GM12878 (cell line): ENCODE measurements at regions not wholly inside any gene's neighbourhood (a gene's known extent, or its start where the extent isn't known, plus 50 kb on each side); places are given as distances from the start of the nearest gene placed in this dataset.

ENCODE experiments used
- ATAC-seq: fragments of 200-7000 bp; cut with Tn5 transposase; 3 replicates; pipeline ENCODE4 v1.9.1; 2020; ENCODE audit warnings: mild to moderate bottlenecking, moderate library complexity
- BruUV-seq: library from RNA; stranded (reverse); fragments of 400-500 nt; replicated peaks from 2 replicates; lab custom pipeline; 2021; lab: Mats Ljungman, UMichigan
- CTCF ChIA-PET: fragments of 300-600 bp; sonication (Branson Sonifier 250); formaldehyde crosslinking; extraction: SDS; loops from one replicate; lab custom pipeline; 2021; ENCODE audit warnings: inconsistent platforms; lab: Yijun Ruan, JAX
- POLR2A ChIA-PET: fragments of 350-600 bp; formaldehyde crosslinking; extraction: SDS; loops from one replicate; lab custom pipeline; 2021; ENCODE audit warnings: inconsistent platforms; lab: Charles Lee
- RAD21 ChIA-PET: fragments of 300-600 bp; sonication (Branson Sonifier 250); formaldehyde crosslinking; loops from one replicate; lab custom pipeline; 2023; ENCODE audit warnings: antibody characterized with exemption; ENCODE audit not compliant: unreplicated experiment; lab: Charles Lee
- SMC1A ChIA-PET: fragments of 300-600 bp; sonication (Branson Sonifier 250); formaldehyde crosslinking; loops from one replicate; lab custom pipeline; 2023; ENCODE audit not compliant: unreplicated experiment, uncharacterized antibody; lab: Charles Lee
- DNase-seq: peaks from one replicate; pipeline ENCODE4 v3.0.0-alpha.2; 2011; ENCODE audit warnings: low read depth, low spot score
- FAIRE-seq: peaks from 3 replicates; lab custom pipeline; 2011; peaks lifted over from hg19 to GRCh38; lab: Jason Lieb, UNC
- H2AFZ ChIP-seq: 2 replicates; pipeline ENCODE4 v1.6.0; 2011; ENCODE audit warnings: low read depth, low read length, control low read depth; ENCODE audit not compliant: control insufficient read depth
- H3K27ac ChIP-seq: 2 replicates; pipeline ENCODE4 v1.5.1; 2011; ENCODE audit warnings: control low read depth; ENCODE audit not compliant: control insufficient read depth, insufficient read depth
- H3K27me3 ChIP-seq, 2 experiments: replicated peaks in 1 of 2; 2 replicates each; pipeline versions ENCODE4 v1.6.0 to v1.6.1; 2011; ENCODE audit warnings: low read length in 1 of 2; ENCODE audit not compliant: control insufficient read depth in 2 of 2, insufficient read depth in 2 of 2
- H3K36me3 ChIP-seq, 2 experiments: 2 replicates each; pipeline ENCODE4 v1.5.1; 2011; ENCODE audit warnings: low read length in 1 of 2; ENCODE audit not compliant: control insufficient read depth in 2 of 2, insufficient read depth in 2 of 2
- H3K4me1 ChIP-seq: 2 replicates; pipeline ENCODE4 v1.6.1; 2011; ENCODE audit warnings: mild to moderate bottlenecking, low read length, moderate library complexity, mixed read lengths; ENCODE audit not compliant: control insufficient read depth, insufficient read depth
- H3K4me2 ChIP-seq: 2 replicates; pipeline ENCODE4 v1.6.0; 2011; ENCODE audit warnings: control low read depth; ENCODE audit not compliant: control insufficient read depth, insufficient read depth
- H3K4me3 ChIP-seq: fragments of 200-600 bp; sonication (generic); 2 replicates; pipeline ENCODE4 v1.5.1; 2016
- H3K79me2 ChIP-seq: 2 replicates; pipeline ENCODE4 v1.6.0; 2011; ENCODE audit warnings: low read length; ENCODE audit not compliant: control insufficient read depth, insufficient read depth
- H3K9ac ChIP-seq: 2 replicates; pipeline ENCODE4 v1.8.0; 2011; ENCODE audit warnings: low read length, control low read depth, mixed read lengths; ENCODE audit not compliant: control insufficient read depth, insufficient read depth
- H3K9me3 ChIP-seq: replicated peaks from 3 replicates; pipeline ENCODE4 v1.5.1; 2011; ENCODE audit warnings: mild to moderate bottlenecking, low read length; ENCODE audit not compliant: control insufficient read depth, insufficient read depth
- H4K20me1 ChIP-seq: 2 replicates; pipeline ENCODE4 v1.6.0; 2011; ENCODE audit not compliant: control insufficient read depth, insufficient read depth
- CREB1 ChIP-seq: IDR thresholded peaks from 2 replicates; pipeline ENCODE4 v1.6.1; 2012; ENCODE audit warnings: low read depth, mild to moderate bottlenecking, inconsistent platforms
- EZH2 ChIP-seq: IDR thresholded peaks from 2 replicates; pipeline ENCODE4 v1.6.1; 2012; ENCODE audit warnings: low read depth, mild to moderate bottlenecking, control low read depth, inconsistent platforms, low read length, borderline replicate concordance; ENCODE audit not compliant: control insufficient read depth
- FOXK2 ChIP-seq: fragments of 450-650 bp; IDR thresholded peaks from 2 replicates; pipeline ENCODE4 v1.6.1; 2017; ENCODE audit warnings: mild to moderate bottlenecking, moderate library complexity
- HDAC2 ChIP-seq: fragments of 200-600 bp; sonication (generic); IDR thresholded peaks from 2 replicates; pipeline ENCODE4 v1.6.1; 2017
- HDAC6 ChIP-seq: fragments of 200-600 bp; sonication (generic); IDR thresholded peaks from one replicate; pipeline ENCODE4 v1.8.0; 2017; ENCODE audit warnings: antibody characterized with exemption; ENCODE audit not compliant: unreplicated experiment
- MEF2A ChIP-seq: IDR thresholded peaks from 2 replicates; pipeline ENCODE4 v1.6.1; 2011; ENCODE audit warnings: low read depth, mild to moderate bottlenecking, low read length, moderate library complexity; ENCODE audit not compliant: insufficient read depth
- NBN ChIP-seq: fragments of 450-650 bp; IDR thresholded peaks from 2 replicates; pipeline ENCODE4 v1.6.1; 2016
- NKRF ChIP-seq: fragments of 450-650 bp; conservative IDR thresholded peaks from 2 replicates; pipeline ENCODE4 v1.6.1; 2017; ENCODE audit warnings: mild to moderate bottlenecking, moderate library complexity
- RAD21 ChIP-seq: IDR thresholded peaks from 2 replicates; pipeline ENCODE4 v1.6.1; 2011; ENCODE audit warnings: mild to moderate bottlenecking, low read depth, low read length, moderate library complexity; ENCODE audit not compliant: insufficient read depth
- ZBTB11 ChIP-seq: fragments of 450-650 bp; formaldehyde crosslinking; IDR thresholded peaks from 2 replicates; pipeline ENCODE4 v1.5.0; 2022; ENCODE audit warnings: mild to moderate bottlenecking, missing genetic modification characterization
- WGBS: methylation state at CpG from one replicate; pipeline ENCODE4 v1.1.6; 2016; ENCODE audit warnings: low lambda C conversion rate; ENCODE audit not compliant: insufficient replicate concordance, insufficient coverage; ENCODE audit errors: missing lambda C conversion rate; 5-methylcytosine and 5-hydroxymethylcytosine counted together
- in situ Hi-C: fragments of 300-500 bp; cut with MboI; formaldehyde crosslinking; loops from 9 replicates; pipeline ENCODE4 v1.14.3; 2018; ENCODE audit warnings: mixed read lengths
- intact Hi-C: fragments of 100-400 bp; cut with micrococcal nuclease; formaldehyde crosslinking; loops from one replicate; pipeline ENCODE4 v1.14.2; 2022; ENCODE audit not compliant: unreplicated experiment
- TF ChIP-seq, protein P1 (sequence below), 3 experiments: IDR thresholded peaks in 2 of 3; conservative IDR thresholded peaks in 1 of 3; 2 replicates each; pipeline ENCODE4 v1.5.1; 2011; ENCODE audit warnings: low read depth in 3 of 3, low read length in 3 of 3, mild to moderate bottlenecking in 3 of 3, control low read depth in 2 of 3, moderate library complexity in 2 of 3, inconsistent platforms in 1 of 3, mixed read lengths in 1 of 3; ENCODE audit not compliant: control insufficient read depth in 2 of 3, insufficient read depth in 1 of 3; ENCODE audit errors: extremely low read depth in 1 of 3
- TF ChIP-seq, protein P2 (sequence below): fragments of 150-350 bp; IDR thresholded peaks from 2 replicates; pipeline ENCODE4 v1.6.1; 2016; ENCODE audit warnings: low read depth, low read length

DNA sequence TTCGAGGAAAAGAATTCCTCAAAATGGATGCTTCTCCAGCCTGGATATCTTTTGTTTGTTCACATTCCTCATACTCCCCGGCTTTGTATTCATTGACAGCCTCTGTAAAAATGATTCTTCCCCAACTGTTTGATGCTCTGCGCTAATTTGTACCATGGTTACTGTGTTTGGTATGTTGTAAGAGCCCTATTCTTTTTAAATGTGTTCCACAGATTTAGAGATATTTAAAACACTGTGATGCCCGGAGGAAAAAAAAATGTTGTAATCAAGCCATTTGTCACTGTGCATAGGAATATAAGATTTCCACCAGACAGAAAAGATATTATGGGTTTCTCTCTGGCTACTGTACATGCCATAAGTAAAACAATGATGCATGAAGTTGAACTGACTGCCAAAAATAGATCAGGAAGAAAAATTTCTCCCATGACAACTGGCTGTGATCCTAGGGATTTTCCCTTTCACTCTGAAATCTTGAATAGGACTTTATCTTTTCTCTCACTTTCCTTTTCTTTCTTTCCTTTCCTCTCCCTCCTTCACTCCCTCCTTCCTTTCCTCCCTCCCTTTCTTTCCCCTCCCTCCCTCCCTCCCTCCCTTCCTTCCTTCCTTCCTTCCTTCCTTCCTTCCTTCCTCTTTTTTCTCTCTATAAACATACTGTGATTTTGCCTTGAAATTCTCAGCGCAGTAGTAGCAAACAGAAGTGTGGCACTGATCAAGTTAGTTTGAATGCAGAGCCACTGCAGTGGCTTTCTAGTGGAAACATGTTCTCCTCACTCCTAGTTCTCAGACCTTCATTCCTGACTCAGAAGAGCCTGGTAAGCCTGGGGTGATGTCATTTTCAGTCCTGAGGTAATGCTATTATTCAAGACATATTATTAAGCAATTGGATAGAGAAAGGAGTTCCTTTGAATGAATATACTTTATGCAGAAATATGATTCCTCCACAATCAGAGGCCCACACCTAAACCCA is 254.9 kb upstream of the TBL1XR1 start:
- FAIRE-seq (no peak), ATAC-seq (no peak), DNase-seq (no peak)
- Histone ChIP-seq H3K9ac (no peak overlapping the region), H3K9me3 (no peaks in the 10 kb centered on the region; the same call in 1 of the 3 replicates), H3K27me3 (no peaks in the 10 kb centered on the region), H2AFZ (no peak overlapping the region), H3K27ac (no peak overlapping the region), H3K36me3 (no peaks in the 10 kb centered on the region), H3K4me2 (no peak overlapping the region), H4K20me1 (no peaks in the 10 kb centered on the region), H3K4me1 (peaks cover 19% of the 10 kb centered on the region), H3K79me2 (no peaks in the 10 kb centered on the region), H3K4me3 (no peak overlapping the region)
- SMC1A ChIA-PET, result no interaction called here
- 80% methylated on average over 5 of the region's 5 CpGs for WGBS
- no TSS peak for BruUV-seq
- intact Hi-C loops (no loop called here), in situ Hi-C loops (no loop called here)
- CTCF ChIA-PET, result no interaction called here
- POLR2A ChIA-PET, result no interaction called here
- RAD21 ChIA-PET, result no interaction called here
- TF ChIP-seq CREB1 (no peak), HDAC2 (no peak), NKRF (no peak), EZH2 (no peak), ZBTB11 (CRISPR knock-in tag) (no peak), RAD21 (no peak), NBN (no peak), MEF2A (no peak), FOXK2 (no peak), HDAC6 (no peak)
- TF ChIP-seq, protein P1, sequence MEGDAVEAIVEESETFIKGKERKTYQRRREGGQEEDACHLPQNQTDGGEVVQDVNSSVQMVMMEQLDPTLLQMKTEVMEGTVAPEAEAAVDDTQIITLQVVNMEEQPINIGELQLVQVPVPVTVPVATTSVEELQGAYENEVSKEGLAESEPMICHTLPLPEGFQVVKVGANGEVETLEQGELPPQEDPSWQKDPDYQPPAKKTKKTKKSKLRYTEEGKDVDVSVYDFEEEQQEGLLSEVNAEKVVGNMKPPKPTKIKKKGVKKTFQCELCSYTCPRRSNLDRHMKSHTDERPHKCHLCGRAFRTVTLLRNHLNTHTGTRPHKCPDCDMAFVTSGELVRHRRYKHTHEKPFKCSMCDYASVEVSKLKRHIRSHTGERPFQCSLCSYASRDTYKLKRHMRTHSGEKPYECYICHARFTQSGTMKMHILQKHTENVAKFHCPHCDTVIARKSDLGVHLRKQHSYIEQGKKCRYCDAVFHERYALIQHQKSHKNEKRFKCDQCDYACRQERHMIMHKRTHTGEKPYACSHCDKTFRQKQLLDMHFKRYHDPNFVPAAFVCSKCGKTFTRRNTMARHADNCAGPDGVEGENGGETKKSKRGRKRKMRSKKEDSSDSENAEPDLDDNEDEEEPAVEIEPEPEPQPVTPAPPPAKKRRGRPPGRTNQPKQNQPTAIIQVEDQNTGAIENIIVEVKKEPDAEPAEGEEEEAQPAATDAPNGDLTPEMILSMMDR (IDR thresholded peaks at IDR 0.05 in 2 of 3, conservative IDR thresholded peaks at IDR 0.05 in 1 of 3; ENCODE audit: control insufficient read depth in 2 of 3, extremely low read depth in 1 of 3, insufficient read depth in 1 of 3, low read depth in 3 of 3, low read length in 3 of 3), result no peak
- TF ChIP-seq, protein P2, sequence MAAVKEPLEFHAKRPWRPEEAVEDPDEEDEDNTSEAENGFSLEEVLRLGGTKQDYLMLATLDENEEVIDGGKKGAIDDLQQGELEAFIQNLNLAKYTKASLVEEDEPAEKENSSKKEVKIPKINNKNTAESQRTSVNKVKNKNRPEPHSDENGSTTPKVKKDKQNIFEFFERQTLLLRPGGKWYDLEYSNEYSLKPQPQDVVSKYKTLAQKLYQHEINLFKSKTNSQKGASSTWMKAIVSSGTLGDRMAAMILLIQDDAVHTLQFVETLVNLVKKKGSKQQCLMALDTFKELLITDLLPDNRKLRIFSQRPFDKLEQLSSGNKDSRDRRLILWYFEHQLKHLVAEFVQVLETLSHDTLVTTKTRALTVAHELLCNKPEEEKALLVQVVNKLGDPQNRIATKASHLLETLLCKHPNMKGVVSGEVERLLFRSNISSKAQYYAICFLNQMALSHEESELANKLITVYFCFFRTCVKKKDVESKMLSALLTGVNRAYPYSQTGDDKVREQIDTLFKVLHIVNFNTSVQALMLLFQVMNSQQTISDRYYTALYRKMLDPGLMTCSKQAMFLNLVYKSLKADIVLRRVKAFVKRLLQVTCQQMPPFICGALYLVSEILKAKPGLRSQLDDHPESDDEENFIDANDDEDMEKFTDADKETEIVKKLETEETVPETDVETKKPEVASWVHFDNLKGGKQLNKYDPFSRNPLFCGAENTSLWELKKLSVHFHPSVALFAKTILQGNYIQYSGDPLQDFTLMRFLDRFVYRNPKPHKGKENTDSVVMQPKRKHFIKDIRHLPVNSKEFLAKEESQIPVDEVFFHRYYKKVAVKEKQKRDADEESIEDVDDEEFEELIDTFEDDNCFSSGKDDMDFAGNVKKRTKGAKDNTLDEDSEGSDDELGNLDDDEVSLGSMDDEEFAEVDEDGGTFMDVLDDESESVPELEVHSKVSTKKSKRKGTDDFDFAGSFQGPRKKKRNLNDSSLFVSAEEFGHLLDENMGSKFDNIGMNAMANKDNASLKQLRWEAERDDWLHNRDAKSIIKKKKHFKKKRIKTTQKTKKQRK, result no peak
